ENCODE measurements at regions not wholly inside any gene's neighbourhood (a gene's known extent, or its start where the extent isn't known, plus 50 kb on each side); places are given as distances from the start of the nearest gene placed in this dataset.

DNA sequence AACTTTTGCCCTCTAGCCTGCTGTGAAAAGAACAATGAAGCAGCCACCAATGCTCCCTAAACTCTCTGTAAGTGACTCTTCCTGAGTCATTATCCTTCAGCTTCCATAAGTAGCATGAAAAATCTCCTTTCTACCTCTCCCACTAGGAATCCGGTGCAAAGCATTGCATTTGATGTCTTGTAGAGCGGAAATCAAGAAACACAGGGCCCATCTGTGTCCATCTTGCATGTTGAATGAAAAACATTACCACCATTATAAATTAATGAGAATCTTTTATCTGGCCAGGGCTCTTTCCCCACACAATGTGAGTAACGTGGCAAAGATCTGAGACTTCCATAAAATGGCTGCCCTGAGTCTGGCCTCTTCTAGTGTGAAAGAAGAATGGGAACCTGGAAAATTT is 324.4 kb downstream of the ADGRL2 start (continued):
- TF ChIP-seq E2F4 (CRISPR knock-in tag; IDR thresholded peaks at IDR 0.05; ENCODE audit: borderline replicate concordance, low read depth) (no peak), FOXP1 (CRISPR knock-in tag; IDR thresholded peaks at IDR 0.05; ENCODE audit: borderline replicate concordance) (no peak)

DNA sequence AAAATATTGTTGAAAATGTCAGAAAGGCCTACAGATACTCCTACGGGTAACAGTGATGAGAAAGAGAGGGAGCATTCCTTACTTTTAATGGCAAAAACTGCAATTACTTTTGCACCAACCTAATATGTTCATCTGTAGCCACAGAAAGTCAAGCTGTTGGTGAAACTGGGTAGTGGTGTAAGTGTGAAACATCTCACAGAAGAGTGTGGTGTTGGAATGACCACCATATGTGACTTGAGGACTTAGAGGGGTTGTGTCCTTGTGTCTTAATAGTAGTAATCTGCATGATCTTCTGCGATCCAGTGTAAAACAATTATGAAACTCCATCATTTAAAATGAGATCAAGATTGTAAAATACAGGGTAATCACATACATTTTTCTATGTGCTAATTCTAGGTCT is 320.7 kb downstream of the ADGRL2 start:
- Mint-ChIP-seq H3K9me3 (no peaks in the 10 kb centered on the region), H3K4me1 (peaks cover 12% of the 10 kb centered on the region), H3K27ac (no peak overlapping the region), H3K36me3 (no peaks in the 10 kb centered on the region), H3K27me3 (ENCODE audit: low read depth) (peaks cover 7% of the 10 kb centered on the region), H3K4me3 (no peak overlapping the region)
- DNase-seq (ENCODE audit: low spot score) (no peak), ATAC-seq (no peak)
- ChIA-PET CTCF (no interaction called here), POLR2A (no interaction called here)
- TF ChIP-seq CBFB (CRISPR knock-in tag; IDR thresholded peaks at IDR 0.05; ENCODE audit: low read depth) (no peak), RELA (CRISPR knock-in tag; IDR thresholded peaks at IDR 0.05; ENCODE audit: borderline replicate concordance) (no peak), ATF6 (CRISPR knock-in tag; IDR thresholded peaks at IDR 0.05) (no peak), JUN (CRISPR knock-in tag; IDR thresholded peaks at IDR 0.05) (no peak), MYBL2 (CRISPR knock-in tag; IDR thresholded peaks at IDR 0.05) (no peak), E2F1 (CRISPR knock-in tag; IDR thresholded peaks at IDR 0.05) (no peak), GABPB1 (CRISPR knock-in tag; IDR thresholded peaks at IDR 0.05) (no peak), MLX (CRISPR knock-in tag; IDR thresholded peaks at IDR 0.05) (no peak)
- TF ChIP-seq, protein P1, sequence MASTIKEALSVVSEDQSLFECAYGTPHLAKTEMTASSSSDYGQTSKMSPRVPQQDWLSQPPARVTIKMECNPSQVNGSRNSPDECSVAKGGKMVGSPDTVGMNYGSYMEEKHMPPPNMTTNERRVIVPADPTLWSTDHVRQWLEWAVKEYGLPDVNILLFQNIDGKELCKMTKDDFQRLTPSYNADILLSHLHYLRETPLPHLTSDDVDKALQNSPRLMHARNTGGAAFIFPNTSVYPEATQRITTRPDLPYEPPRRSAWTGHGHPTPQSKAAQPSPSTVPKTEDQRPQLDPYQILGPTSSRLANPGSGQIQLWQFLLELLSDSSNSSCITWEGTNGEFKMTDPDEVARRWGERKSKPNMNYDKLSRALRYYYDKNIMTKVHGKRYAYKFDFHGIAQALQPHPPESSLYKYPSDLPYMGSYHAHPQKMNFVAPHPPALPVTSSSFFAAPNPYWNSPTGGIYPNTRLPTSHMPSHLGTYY (CRISPR knock-in tag; IDR thresholded peaks at IDR 0.05), result no peak
- TF ChIP-seq, protein P2, sequence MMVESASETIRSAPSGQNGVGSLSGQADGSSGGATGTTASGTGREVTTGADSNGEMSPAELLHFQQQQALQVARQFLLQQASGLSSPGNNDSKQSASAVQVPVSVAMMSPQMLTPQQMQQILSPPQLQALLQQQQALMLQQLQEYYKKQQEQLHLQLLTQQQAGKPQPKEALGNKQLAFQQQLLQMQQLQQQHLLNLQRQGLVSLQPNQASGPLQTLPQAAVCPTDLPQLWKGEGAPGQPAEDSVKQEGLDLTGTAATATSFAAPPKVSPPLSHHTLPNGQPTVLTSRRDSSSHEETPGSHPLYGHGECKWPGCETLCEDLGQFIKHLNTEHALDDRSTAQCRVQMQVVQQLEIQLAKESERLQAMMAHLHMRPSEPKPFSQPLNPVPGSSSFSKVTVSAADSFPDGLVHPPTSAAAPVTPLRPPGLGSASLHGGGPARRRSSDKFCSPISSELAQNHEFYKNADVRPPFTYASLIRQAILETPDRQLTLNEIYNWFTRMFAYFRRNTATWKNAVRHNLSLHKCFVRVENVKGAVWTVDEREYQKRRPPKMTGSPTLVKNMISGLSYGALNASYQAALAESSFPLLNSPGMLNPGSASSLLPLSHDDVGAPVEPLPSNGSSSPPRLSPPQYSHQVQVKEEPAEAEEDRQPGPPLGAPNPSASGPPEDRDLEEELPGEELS (CRISPR knock-in tag; IDR thresholded peaks at IDR 0.05), result no peak

GRCh38 chr1:82116105-82116504 is 315.4 kb downstream of the ADGRL2 start:
- Mint-ChIP-seq H3K9me3 (no peaks in the 10 kb centered on the region), H3K27me3 (ENCODE audit: low read depth) (no peaks in the 10 kb centered on the region), H3K4me1 (no peaks in the 10 kb centered on the region), H3K27ac (no peak overlapping the region), H3K4me3 (no peak overlapping the region), H3K36me3 (no peaks in the 10 kb centered on the region)
- ATAC-seq, result 0 out of 2 replicates have a peak, but pooled peaks have one; percentile 18
- ChIA-PET CTCF (no interaction called here), POLR2A (interaction anchor here (0.6 kb wide), 2 partner anchors 34 to 591 kb away, joined by 4 to 6 read pairs; no protein-coding TSS in a partner anchor)
- no peak for DNase-seq (ENCODE audit: low spot score)
- TF ChIP-seq NFE2L1 (CRISPR knock-in tag; IDR thresholded peaks at IDR 0.05) (no peak), PRRX2 (CRISPR knock-in tag; IDR thresholded peaks at IDR 0.05) (no peak), NR3C1 (CRISPR knock-in tag; conservative IDR thresholded peaks at IDR 0.05; ENCODE audit: low read depth) (no peak), FOXK1 (CRISPR knock-in tag; IDR thresholded peaks at IDR 0.05) (no peak), ZNF219 (CRISPR knock-in tag; IDR thresholded peaks at IDR 0.05; ENCODE audit: borderline replicate concordance) (no peak), ATF2 (CRISPR knock-in tag; IDR thresholded peaks at IDR 0.05; ENCODE audit: borderline replicate concordance, low read depth) (no peak), ZNF396 (CRISPR knock-in tag; IDR thresholded peaks at IDR 0.05; ENCODE audit: borderline replicate concordance) (no peak), USF1 (CRISPR knock-in tag; IDR thresholded peaks at IDR 0.05) (no peak)
- TF ChIP-seq, protein P3, sequence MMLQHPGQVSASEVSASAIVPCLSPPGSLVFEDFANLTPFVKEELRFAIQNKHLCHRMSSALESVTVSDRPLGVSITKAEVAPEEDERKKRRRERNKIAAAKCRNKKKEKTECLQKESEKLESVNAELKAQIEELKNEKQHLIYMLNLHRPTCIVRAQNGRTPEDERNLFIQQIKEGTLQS (CRISPR knock-in tag; conservative IDR thresholded peaks at IDR 0.05), result no peak
